NCI-H524 (cell line): ENCODE measurements at regions not wholly inside any gene's neighbourhood (a gene's known extent, or its start where the extent isn't known, plus 50 kb on each side); places are given as distances from the start of the nearest gene placed in this dataset.
A peak's percentile ranks its signal among the peaks of the same experiment; 100 is the strongest.

ENCODE experiments used
- DNase-seq, 2 experiments: peaks; one replicate each; lab custom pipeline; 2025; lab: John Stamatoyannopoulos, UW

DNA sequence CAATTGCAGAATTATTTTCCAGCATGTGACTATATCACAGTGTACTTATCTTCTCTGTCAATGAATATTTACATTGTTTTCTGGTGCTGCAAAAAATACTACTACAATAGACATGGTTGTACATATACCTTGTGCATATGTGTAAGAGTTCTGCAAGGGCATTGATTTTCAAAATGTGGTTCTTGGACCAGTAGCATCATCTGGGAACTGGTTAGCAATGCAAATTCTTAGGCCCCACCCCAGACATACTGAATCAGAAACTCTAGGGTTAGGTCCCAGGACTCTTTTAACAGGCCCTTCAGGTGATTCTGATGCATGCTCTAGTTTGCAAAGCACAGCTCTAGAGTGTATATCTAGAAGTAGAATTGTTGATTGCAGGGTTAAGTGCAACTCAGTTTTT, 292.3 kb downstream of the ZNF621 start:
- DNase-seq: no peak

DNA sequence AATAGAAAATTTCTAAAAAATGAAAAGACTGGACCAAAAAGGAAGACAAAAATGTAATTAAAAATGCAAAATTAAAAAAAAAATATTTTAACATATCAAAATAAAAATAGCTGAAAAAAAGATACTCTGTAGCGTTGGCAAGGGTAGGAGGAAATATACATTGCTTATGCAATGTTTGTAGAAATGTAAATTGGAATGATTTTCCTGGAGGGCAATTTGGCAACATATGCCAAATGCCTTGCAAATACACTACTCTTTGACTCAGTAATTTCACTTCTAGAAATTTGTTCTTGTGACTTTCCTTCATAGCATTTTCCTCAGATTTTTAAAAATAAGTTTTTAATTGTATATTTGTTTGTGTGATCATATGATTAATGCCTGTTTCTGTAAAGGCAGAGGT, 296.6 kb downstream of the ZNF621 start:
- DNase-seq: no peak

DNA sequence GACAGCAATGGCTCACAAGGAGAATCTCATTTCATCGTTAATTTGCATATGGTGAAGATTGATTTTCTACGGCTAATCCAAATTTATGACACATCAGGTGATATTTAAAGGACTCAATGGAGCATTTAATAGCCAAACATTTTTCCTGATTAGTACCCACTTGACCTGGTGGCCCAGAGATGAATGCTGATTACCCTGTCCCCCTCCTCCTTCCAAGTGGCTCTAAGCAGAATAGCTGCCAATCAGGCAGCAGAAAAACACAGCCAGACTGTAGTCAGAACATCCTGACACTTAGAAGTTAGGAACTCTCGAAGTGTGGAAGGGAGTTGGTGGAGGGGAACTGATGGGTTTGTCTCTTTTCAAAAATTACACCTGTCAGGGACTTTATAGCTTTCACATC, 302.5 kb downstream of the ZNF621 start:
- DNase-seq: peak; percentile 75 to 83

DNA sequence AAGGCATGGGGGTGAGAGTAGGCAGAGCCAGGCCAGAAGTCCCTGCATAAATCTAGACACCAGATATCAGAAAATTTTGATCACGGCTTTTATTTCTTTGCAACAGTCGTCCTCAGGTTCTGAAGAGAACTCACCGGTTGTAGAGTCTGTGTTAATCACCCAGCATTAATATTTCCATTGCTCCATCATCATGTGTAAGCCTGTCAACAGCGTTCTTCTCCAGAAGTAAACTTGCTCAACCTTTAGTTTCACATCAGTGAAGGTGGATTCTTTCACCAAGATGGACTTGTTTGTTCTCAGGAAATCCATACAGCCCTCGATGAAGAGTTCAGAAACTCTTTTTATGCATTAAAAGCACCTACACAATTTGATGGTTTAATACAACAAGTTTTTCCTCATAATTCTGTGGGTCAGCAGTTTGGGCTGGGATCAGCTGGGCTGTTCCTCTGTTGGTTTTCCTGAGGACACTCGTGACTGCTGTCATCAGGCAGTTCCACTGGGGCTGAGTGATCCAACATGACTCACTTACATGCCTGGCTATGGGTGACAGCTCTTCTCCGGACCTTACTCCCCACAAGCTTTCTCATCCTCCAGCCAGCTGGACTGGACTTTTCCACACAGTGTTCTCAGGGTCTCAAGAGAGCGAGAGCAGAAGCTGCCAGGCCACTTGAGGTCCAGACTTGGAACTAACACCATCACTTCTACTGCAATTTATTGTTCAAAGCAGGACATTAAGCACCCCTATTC, 303.4 kb downstream of the ZNF621 start:
- no peak for DNase-seq

DNA sequence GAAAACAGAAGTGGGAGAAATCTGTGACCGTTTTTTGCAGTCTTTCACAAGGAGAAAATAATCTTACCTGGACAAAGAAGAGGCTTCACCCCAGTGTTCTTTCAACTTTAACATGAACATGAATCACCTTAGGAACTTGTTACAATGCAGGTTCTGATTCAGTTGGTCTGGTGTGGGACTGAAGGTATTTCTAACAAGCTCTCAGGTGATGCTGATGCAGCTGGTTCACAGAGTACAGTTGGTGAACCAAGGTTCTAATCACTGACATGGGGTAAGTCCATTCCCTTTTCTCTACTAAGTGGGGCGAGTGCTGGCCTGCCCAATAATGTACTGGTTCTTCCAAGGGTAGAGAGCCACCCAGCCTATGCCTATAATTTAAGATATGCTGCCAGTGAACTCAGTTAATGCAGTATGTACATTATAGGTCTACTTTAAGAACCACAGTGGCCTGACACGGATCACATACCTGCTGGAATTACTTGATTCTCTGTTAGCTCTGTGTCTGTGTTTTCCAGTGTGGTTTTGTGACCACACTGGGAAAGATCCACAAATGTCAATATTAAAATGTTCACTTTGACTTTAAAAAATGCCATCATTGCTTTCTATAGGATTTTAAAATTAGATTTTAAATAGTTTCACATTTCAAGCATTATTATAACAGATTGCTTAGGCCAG, 304.1 kb downstream of the ZNF621 start:
- DNase-seq: no peak

DNA sequence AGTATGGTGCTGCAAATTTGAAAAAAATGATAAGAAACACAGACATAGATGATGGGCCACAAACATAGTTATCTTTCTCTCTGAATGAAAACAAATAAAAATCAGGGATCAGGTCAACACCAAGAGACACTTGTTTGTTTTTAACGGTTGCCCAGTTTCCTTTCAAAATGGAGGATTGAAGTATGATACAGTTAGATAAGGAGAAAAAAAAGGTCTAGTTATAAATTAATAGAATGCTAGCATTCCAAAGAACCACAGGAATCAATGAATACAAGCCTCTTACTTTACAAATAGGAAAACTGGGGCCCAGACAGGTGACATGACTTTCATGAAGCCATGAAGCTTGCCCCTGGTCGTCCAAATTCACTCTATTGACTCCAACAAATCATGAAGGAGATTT, 305.1 kb downstream of the ZNF621 start:
- DNase-seq: no peak

DNA sequence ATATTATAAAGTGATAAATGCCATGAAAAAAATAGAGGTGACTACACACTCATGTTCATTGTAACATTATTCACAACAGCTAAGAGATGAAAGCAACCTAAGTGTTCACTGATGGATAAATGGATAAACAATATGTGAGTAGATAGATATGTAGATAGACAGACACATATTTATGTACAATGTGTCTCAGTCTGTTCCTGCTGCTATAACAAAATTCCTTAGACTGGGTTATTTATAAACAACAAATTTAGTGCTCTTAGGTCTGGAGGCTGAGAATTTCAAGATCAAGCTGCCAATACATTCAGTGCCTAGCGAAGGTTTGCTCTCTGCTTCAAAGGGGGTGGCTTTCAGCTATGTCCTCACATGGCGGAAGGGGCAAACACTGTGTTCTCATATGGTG, 312.5 kb downstream of the ZNF621 start:
- no peak for DNase-seq

DNA sequence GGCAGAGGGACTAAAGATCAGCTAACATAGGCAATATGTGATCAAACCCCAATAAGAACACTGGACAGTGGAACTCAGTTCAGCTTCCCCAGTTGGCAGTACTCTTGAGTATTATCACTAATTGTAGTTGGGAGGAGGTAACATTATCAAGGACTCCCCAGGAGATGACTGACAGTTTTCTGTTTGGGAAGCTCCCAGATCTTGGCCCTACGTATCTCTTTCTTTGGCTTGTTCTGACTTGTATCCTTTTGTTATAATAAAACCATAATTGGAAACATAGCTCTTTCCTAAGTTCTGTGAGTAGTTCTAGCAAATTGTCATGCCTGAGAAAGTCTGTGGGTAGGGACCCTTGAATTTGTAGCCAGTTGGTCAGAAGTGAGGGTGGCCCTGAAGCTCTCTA, 316.4 kb downstream of the ZNF621 start:
- DNase-seq: no peak

DNA sequence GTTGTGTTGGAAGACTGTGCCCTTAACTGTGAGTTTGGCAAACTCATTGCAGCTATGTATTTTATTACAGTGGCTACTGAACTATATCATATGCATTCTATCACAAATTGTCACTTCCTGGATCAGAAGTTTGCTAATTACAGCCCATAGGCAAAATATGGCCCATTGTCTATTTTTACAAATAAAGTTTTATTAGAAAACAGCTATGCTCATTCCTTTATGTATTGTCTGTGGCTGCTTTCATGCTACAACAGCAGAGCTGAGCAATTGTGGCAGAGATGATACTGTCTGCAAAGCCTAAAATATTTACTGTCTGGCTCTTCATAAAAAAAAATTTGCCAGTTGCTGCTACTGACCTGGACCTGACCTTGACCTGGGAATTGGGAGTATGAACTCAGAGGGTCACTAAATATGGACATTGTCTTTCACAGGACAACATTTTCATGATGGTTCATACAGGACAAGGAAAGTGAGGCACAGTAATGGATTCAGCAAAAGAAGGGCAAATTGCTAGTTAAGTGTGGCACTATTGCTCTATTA, 316.9 kb downstream of the ZNF621 start:
- no peak for DNase-seq

DNA sequence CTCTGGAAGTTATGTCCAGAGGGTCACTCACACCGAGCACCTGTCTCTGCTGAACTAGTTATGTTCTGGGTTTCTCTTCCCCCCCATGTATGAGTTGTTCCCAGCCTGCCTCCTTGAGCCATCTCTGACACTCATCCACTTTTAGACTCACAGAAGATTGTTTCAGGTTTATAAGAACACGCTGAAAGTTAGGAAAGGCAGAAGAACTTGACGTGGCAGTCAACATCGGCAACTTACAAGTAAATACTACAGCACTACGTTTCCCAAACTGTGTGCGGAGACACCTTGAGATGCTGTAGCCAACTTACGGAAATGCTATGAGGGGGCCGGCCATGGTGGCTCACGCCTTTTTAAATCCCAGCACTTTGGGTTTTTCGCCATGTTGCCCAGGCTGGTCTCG, 318.0 kb downstream of the ZNF621 start:
- DNase-seq: no peak

DNA sequence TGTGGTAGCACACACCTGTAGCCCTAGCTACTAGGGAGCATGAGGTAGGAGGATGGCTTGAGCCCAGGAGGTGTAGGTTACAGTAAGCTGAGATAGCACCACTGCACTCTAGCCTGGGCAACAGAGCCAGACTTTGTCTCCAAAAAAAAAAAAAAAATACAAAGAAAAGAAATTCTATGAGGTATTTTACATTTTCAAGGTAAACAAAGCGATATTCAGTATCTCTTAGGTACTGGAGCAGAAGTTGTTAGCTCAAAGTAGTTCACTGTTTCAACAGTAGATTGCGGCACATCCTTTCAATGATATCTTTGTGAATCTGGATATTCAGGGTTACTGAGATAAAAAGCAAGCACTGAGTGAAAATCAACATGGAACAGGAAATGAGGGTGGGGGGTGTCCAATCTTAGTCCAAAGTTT, 318.5 kb downstream of the ZNF621 start:
- no peak for DNase-seq

DNA sequence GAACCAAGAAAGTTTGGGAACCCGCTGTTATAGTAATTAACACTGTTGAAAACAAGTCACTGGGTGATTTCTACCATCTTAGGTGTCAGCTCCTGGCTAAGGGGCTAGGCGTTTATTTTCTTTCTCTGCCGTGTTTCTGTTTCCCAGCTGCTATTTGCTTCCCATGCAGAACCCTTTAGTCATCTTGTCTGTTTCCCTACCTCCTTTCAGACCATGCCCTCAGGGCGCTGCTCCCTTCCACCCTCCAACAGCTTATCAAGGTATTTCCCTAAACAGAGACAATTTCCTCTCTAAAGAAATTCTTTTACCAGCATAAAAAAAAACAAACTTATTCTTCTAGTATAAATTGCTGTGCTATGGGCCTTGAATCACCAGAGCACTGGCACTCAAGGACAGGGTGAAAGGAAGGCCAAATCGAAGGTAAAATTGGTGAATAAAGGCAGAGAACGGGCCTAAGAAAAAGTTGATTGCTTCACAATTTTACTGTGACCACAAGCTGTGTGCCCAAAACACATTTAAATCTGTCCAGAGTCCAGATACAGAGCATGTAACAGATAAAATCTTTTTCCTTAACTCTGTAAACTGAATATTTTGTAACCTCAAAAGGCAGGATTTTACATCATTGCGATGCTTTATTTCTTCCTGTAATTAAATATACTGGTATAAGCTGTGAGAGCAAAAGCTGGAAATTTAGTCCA, 319.2 kb downstream of the ZNF621 start:
- no peak for DNase-seq

DNA sequence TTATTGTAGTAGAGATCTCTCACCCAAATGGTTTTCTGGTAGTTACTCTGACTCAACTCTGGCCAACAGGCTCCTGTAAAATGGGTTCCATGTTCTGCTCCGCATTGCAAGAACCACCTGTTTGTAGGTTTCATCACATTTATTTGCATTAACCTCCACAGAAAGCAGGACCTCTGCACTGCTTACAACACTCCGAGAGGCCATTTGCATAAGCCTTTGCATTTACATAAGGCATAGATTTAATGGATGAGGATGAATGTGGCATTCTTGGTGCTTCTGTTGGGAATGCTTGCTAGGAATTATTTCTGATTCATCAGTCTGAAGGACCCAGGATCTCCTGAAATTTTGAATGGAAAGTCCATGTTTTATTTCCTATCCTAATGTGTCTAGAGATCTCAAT, 320.1 kb downstream of the ZNF621 start:
- no peak for DNase-seq

DNA sequence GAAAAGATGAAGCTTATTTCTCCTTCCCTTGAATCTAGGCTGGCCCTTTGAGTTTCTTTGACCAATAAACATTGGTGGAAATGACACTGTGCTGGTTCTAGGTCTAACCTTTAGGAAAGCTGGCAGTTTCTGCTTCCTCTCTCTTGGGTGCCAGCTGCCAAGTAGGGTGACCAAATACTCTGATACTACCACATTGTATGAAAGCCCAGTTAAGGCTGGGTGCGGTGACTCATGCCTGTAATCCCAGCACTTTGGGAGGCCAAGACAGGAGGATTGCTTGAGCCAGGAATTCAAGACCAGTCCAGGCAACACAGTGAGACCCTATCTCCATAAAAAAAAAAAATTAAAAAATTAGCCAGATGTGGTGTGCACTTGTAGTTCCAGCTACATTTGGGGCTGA, 320.7 kb downstream of the ZNF621 start:
- DNase-seq: no peak

DNA sequence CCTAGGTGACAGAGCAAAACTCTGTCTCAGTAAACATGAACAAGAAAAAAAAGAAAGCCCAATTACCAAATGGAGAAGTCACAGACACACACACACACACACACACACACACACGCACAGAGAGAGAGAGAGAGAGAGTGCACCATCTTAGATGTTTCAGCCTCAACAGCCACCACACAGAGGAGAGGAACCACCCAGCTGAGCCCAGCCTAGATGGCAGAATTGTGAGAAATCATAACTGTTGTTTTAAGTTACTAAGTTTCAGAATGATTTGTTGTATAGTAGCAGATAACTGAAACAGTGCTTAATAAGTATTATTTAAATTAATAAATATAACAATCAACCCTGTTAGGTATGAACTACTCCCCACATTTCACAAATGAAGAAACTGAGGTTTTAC, 321.2 kb downstream of the ZNF621 start:
- no peak for DNase-seq

DNA sequence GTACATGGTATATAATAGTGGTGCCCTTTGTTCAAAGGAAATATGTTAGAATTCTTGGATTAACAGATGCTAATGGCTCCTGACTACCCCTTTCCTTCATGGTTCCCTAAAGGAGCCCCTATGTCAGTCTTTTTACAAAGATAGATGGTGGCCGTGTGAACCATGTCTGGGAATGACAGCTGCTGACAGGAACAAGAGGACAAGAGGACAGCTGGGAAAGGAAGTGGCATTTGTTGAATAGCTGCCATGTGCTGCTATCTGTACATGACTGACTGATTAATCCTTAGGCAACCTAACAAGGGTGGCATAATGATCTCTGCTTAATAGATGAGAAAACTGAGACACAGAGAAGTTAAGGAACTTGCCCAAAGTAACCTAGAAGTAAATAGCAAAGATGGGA, 321.7 kb downstream of the ZNF621 start:
- peak; percentile 29 to 80 for DNase-seq

DNA sequence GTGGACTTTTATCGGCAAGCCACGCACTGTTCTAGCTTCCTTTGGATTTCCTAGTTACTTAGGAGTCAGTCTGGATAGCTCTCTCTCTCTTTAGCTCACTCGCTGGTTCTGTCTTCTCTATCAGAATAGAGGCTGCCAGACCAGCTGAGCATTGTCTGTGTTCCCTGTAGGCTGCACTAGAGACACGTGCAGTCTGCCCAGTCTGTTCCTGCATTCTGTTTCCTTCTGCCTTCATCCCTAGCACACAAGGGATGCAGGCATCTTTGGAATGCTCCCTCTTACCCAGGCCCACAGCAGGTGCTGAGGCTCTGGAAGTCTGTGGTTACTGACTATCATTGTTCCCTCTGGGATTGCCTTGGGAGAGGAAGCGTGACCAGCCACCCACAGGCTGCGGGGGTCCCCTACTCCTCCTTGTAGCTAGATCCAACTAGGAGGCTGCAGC, 322.8 kb downstream of the ZNF621 start:
- DNase-seq: peak in 1 of 2 experiments; percentile 38

DNA sequence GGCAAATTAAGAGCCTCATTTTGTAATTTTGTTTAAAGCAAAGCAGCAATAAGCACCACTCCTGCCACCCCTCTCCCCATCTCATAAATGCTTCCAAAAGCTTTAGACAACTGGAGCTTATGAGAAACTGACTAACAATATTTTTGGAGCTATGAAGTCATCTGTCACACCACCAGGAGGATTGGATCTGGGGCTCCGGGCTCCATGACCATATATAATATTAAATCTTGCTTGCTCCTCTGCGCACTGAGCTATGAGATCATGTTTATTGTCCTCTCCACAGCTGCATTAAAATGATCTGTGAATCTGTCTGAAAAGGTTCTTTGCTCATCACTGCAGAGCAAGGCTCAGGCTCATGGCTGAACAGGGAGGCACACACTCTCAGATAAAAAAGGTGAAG, 323.7 kb downstream of the ZNF621 start:
- DNase-seq: no peak

DNA sequence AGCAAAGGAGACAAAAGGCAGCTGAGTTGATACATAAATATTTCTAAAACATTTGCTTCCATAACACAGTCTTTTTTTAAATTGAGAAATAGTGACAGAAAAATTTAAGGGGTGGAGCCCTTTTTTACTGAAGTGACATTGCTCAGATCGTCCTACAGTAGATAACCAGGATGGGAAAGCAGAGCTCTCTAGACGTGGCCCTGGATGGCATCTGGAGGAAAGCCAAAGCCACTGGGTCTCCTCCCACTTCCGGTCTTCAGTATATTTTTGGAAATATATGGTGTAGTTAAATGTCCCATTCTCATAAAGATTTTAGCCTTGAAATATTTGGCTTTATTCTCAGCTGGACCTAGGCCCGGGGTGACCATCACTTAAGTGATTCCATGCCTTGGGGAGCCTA, 326.1 kb downstream of the ZNF621 start:
- no peak for DNase-seq

DNA sequence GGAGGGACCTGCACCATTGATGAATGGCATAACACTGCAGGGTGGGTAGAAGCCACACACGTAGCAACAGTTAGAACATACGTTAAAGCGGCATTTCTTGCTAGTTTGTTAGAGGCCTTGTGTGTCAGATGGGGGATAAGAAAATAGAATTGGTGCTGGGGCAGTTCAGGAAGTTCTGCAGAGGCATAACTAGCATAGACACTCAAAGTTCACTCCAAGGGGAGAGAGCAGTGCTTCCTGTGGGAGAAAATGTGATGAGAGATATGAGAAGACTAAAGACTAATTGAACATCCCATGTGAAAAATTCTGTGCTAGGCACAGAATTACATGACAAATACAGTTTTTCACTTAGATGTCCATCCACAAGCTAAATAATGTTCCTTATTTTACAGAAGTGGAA, 327.1 kb downstream of the ZNF621 start:
- no peak for DNase-seq

DNA sequence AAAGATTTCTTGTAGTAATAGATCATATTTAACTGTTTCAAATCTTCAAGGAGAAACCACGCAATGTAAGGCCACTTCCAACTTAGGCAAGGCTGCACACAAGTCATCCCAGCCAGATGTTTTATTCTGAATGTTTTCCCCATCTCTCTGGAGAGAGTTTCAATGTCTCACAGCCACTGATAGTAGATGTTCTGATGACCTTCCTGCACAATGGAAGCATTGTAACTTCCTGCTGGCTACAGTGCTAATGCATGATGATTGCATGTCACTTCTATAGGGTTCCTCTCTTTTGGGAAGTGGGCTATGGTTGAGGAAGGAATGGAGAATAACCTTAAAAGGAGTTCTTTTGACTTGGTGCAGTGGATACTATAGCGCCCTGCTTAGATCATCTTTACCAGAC, 328.0 kb downstream of the ZNF621 start:
- DNase-seq: no peak

DNA sequence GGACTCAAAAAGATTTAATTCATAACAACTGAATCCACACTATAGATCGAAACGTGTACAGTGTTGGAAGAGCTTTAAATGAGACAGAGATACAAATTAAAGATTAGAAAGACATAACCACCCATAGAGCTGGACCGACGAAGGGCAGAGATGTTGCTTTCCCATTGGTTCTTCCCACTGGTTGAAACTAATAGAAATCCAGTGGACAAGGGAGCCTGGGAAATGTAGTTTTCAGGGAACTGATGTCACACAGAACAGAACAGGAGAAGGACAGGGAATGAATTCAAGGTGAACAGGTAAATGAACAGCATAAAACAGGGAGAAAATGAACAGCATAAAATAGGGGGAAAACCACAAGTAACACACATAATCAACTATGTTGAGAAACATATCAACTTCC, 328.7 kb downstream of the ZNF621 start:
- DNase-seq: no peak

DNA sequence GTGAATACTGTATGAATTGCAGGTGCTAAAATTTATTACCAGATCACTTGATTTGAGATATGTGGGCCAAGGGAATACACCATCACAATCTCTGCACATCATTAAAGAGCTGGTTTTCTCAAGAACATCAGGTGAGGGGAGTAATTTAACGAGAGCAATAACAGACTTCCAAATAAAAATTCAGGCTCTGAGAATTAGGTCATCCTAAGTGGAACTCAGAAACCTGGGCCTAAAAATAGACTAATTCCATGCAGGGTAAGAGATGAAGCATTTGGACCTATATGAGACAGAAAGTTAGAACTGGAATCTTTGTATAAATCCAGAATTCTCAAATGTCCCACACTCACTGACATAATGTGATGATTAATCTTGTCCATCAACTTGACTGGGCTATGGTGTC, 331.1 kb downstream of the ZNF621 start:
- DNase-seq: no peak
